HEK293T (cell line): ENCODE measurements at regions not wholly inside any gene's neighbourhood (a gene's known extent, or its start where the extent isn't known, plus 50 kb on each side); places are given as distances from the start of the nearest gene placed in this dataset.
"Not testable (repeated sequence)": the region's sequence is repeated elsewhere in the genome, so short reads cannot be mapped to it uniquely, and the experiment has no call there.

Experiments used
- FOXA1 ChIP-seq: fragments of 450-650 bp; IDR thresholded peaks from 2 replicates; pipeline ENCODE4 v1.6.1; 2016; ENCODE audit warnings: mild to moderate bottlenecking
- LEF1 ChIP-seq: fragments of 450-650 bp; IDR thresholded peaks from 2 replicates; pipeline ENCODE4 v1.6.1; 2017; ENCODE audit warnings: mild to moderate bottlenecking, borderline replicate concordance
- SP1 ChIP-seq: fragments of 450-650 bp; IDR thresholded peaks from 2 replicates; pipeline ENCODE4 v1.6.1; 2017
- SUZ12 ChIP-seq: fragments of 450-650 bp; IDR thresholded peaks from 2 replicates; pipeline ENCODE4 v1.6.1; 2016; ENCODE audit warnings: mild to moderate bottlenecking
- TARDBP ChIP-seq: fragments of 450-650 bp; IDR thresholded peaks from 2 replicates; pipeline ENCODE4 v1.6.1; 2016

GRCh38 chr15:84164423-84165292 lies 70.9 kb upstream of the GOLGA6L4 start:
- not testable (repeated sequence) for TF ChIP-seq SUZ12, SP1, TARDBP, LEF1, FOXA1
